ENCODE measurements at regions not wholly inside any gene's neighbourhood (a gene's known extent, or its start where the extent isn't known, plus 50 kb on each side); places are given as distances from the start of the nearest gene placed in this dataset.

DNA sequence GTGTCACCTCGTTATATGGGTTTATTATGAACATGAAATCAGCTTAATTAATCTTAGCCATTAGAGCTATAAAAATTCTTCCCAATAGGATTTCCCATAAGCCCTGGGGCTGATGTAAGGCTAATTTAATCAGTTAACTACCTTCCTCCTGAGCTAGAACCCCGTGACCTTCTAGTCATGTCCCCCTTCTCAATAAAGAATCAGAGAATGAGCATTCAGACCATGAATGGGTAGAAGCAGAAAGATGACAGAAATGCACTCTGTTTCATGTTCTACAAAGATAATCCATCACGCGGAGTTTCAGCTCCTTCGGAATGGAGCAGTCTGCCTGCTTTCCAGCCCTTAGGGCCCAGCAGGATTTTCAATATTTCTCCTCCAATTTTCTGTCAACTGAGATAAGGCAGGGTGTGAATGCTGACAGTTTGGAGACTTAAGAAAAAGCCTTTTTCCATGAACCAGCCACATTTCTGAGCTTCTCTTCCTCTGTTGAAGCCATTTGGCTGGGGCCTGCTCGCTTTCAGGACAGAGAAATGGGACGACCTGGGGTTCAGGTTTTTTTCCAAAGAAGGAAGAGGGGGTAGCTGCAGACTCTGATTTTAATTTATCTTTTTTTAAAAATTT lies 211.0 kb downstream of the NEBL start:
- no peaks in the 10 kb centered on the region for H3K4me1 ChIP-seq (ENCODE audit: control insufficient read depth in 2 of 3, insufficient read depth in 2 of 3, low read depth in 1 of 3, low read length in 3 of 3)
- intact Hi-C loops (cut with DNase I), result no loop called here
- H3K27ac ChIP-seq (ENCODE audit: low read depth in 2 of 2, low read length in 2 of 2), result no peak overlapping the region
- H3K9me3 ChIP-seq (ENCODE audit: control insufficient read depth in 2 of 3, insufficient read depth in 1 of 3, low read length in 3 of 3), result no peaks in the 10 kb centered on the region
- DNase-seq, result no peak
- no peaks in the 10 kb centered on the region for H3K27me3 ChIP-seq (ENCODE audit: control insufficient read depth, insufficient read depth, low read length)
- FAIRE-seq, result no peak
- H3K4me3 ChIP-seq (ENCODE audit: low read length in 3 of 3), result no peak overlapping the region
- no peaks in the 10 kb centered on the region for H3K36me3 ChIP-seq (ENCODE audit: control insufficient read depth in 2 of 3, insufficient read depth in 3 of 3, low read length in 3 of 3)
- H3K9ac ChIP-seq (ENCODE audit: low read length in 3 of 3), result no peak overlapping the region
- TF ChIP-seq, protein P1, sequence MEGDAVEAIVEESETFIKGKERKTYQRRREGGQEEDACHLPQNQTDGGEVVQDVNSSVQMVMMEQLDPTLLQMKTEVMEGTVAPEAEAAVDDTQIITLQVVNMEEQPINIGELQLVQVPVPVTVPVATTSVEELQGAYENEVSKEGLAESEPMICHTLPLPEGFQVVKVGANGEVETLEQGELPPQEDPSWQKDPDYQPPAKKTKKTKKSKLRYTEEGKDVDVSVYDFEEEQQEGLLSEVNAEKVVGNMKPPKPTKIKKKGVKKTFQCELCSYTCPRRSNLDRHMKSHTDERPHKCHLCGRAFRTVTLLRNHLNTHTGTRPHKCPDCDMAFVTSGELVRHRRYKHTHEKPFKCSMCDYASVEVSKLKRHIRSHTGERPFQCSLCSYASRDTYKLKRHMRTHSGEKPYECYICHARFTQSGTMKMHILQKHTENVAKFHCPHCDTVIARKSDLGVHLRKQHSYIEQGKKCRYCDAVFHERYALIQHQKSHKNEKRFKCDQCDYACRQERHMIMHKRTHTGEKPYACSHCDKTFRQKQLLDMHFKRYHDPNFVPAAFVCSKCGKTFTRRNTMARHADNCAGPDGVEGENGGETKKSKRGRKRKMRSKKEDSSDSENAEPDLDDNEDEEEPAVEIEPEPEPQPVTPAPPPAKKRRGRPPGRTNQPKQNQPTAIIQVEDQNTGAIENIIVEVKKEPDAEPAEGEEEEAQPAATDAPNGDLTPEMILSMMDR (IDR thresholded peaks at IDR 0.05; ENCODE audit: borderline replicate concordance, extremely low read depth, insufficient read depth), result no peak

DNA sequence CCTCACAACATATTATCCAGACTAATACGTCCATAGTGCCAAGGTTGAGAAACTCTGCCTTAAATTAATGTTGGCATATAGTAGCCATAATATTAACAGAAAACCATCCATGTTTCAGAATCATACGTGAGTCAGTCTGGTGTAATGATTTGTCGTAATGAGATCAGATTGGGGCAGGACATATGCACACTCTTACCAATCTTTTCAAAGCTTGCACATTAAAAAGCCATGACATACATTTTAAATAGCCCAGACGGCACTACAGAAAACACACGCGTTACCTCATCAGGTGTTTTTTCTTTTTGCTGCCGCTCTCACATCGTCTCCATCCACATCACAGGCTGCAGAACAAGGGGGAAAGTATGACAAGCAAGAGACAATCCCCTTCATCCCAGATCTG lies 211.6 kb downstream of the NEBL start:
- no peak for FAIRE-seq

DNA sequence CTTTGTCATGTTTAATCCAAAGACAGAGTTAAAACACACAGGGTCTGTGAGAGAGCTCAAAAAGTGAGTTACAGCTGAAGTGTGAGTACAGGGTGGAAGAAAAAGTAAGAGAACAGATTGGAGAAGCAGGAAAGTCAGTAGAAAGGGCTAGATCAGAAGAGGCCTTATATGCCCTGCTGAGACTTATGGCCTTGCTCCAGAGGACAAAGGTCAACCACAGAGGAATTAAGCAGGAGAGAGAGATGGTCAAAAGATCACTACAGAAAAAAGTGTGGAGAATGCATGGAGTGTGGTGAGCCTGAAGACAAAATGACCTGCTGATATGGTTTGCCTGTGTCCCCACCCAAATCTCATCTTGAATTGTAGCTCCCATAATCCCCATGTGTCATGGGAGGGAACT lies 213.8 kb downstream of the NEBL start:
- DNase-seq (no peak), FAIRE-seq (no peak)
- intact Hi-C loops (cut with DNase I), result no loop called here
- Histone ChIP-seq H3K27ac (ENCODE audit: low read depth in 2 of 2, low read length in 2 of 2) (no peak overlapping the region), H3K9ac (ENCODE audit: low read length in 3 of 3) (no peak overlapping the region), H3K4me1 (ENCODE audit: control insufficient read depth in 2 of 3, insufficient read depth in 2 of 3, low read depth in 1 of 3, low read length in 3 of 3) (no peaks in the 10 kb centered on the region), H3K4me3 (ENCODE audit: low read length in 3 of 3) (no peak overlapping the region), H3K9me3 (ENCODE audit: control insufficient read depth in 2 of 3, insufficient read depth in 1 of 3, low read length in 3 of 3) (no peaks in the 10 kb centered on the region), H3K27me3 (ENCODE audit: control insufficient read depth, insufficient read depth, low read length) (no peaks in the 10 kb centered on the region), H3K36me3 (ENCODE audit: control insufficient read depth in 2 of 3, insufficient read depth in 3 of 3, low read length in 3 of 3) (no peaks in the 10 kb centered on the region)
- TF ChIP-seq, protein P1 (IDR thresholded peaks at IDR 0.05; ENCODE audit: borderline replicate concordance, extremely low read depth, insufficient read depth), result no peak

More for the DNA sequence above, 211.6 kb downstream of the NEBL start:
- no peak overlapping the region for H3K27ac ChIP-seq (ENCODE audit: low read depth in 2 of 2, low read length in 2 of 2)
- H3K9ac ChIP-seq (ENCODE audit: low read length in 3 of 3), result no peak overlapping the region
- intact Hi-C loops (cut with DNase I), result no loop called here
- TF ChIP-seq, protein P1 (IDR thresholded peaks at IDR 0.05; ENCODE audit: borderline replicate concordance, extremely low read depth, insufficient read depth), result no peak
- no peaks in the 10 kb centered on the region for H3K4me1 ChIP-seq (ENCODE audit: control insufficient read depth in 2 of 3, insufficient read depth in 2 of 3, low read depth in 1 of 3, low read length in 3 of 3)
- DNase-seq, result no peak
- no peaks in the 10 kb centered on the region for H3K9me3 ChIP-seq (ENCODE audit: control insufficient read depth in 2 of 3, insufficient read depth in 1 of 3, low read length in 3 of 3)
- no peaks in the 10 kb centered on the region for H3K27me3 ChIP-seq (ENCODE audit: control insufficient read depth, insufficient read depth, low read length)
- H3K4me3 ChIP-seq (ENCODE audit: low read length in 3 of 3), result no peak overlapping the region
- H3K36me3 ChIP-seq (ENCODE audit: control insufficient read depth in 2 of 3, insufficient read depth in 3 of 3, low read length in 3 of 3), result no peaks in the 10 kb centered on the region

DNA sequence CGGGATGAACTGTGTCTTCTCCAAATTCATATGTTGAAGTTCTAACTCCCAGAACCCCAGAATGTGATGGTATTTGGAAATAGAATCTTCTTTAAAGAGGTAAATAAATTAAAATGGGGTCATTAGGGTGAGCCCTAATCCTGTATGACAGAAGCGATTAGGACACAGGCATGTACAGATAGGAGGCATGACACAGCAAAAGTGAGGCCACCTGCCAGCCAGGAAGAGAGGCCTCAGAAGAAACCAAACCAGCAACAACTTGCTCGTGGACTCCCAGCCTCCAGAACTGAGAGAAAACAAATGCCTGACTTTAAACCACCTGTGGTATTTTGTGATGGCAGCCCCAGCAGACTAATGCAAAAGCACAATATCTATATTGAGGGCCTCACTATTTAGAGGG lies 214.3 kb downstream of the NEBL start:
- H3K27ac ChIP-seq (ENCODE audit: low read depth in 2 of 2, low read length in 2 of 2), result no peak overlapping the region
- no peaks in the 10 kb centered on the region for H3K9me3 ChIP-seq (ENCODE audit: control insufficient read depth in 2 of 3, insufficient read depth in 1 of 3, low read length in 3 of 3)
- FAIRE-seq, result no peak
- no peaks in the 10 kb centered on the region for H3K36me3 ChIP-seq (ENCODE audit: control insufficient read depth in 2 of 3, insufficient read depth in 3 of 3, low read length in 3 of 3)
- H3K4me3 ChIP-seq (ENCODE audit: low read length in 3 of 3), result no peak overlapping the region
- no peak for DNase-seq
- intact Hi-C loops (cut with DNase I), result no loop called here
- no peak overlapping the region for H3K9ac ChIP-seq (ENCODE audit: low read length in 3 of 3)
- TF ChIP-seq, protein P1 (IDR thresholded peaks at IDR 0.05; ENCODE audit: borderline replicate concordance, extremely low read depth, insufficient read depth), result no peak
- H3K27me3 ChIP-seq (ENCODE audit: control insufficient read depth, insufficient read depth, low read length), result no peaks in the 10 kb centered on the region
- no peaks in the 10 kb centered on the region for H3K4me1 ChIP-seq (ENCODE audit: control insufficient read depth in 2 of 3, insufficient read depth in 2 of 3, low read depth in 1 of 3, low read length in 3 of 3)
